ENCODE measurements at regions not wholly inside any gene's neighbourhood (a gene's known extent, or its start where the extent isn't known, plus 50 kb on each side); places are given as distances from the start of the nearest gene placed in this dataset.

GRCh38 chr7:87047-87446, 105.3 kb upstream of the FAM20C start:
- H3K4me3 ChIP-seq (ENCODE audit: control insufficient read depth, low read depth, low read length), result no peak overlapping the region
- DNase-seq (ENCODE audit: low read depth), result no peak
- no peak for TF ChIP-seq CTCF (conservative IDR thresholded peaks at IDR 0.05; ENCODE audit: control insufficient read depth, insufficient read depth, low read depth, low read length)

DNA sequence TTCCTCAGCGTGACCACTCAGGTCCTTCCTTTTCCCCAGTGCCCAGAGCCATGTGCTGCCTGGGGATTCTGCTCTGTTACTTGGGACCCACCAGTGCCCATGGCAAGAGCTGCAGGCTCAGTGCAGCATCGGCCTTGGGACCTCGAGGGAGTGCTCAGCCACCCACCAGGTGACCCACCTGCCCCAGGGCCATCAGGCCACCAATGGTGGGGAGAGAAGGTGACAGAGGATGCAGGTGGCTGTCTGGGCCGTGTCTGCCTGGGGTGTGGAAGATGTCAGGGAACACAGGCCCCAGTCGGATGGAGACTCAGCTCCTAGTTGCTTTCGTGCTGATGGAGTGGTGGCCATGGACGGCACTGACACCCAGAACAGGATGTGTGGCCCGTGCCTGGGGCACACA, 104.7 kb upstream of the FAM20C start:
- no peak for TF ChIP-seq CTCF (conservative IDR thresholded peaks at IDR 0.05; ENCODE audit: control insufficient read depth, insufficient read depth, low read depth, low read length)
- no peak for DNase-seq (ENCODE audit: low read depth)

GRCh38 chr7:88095-88926, 104.1 kb upstream of the FAM20C start:
- H3K4me3 ChIP-seq (ENCODE audit: control insufficient read depth, low read depth, low read length), result no peak overlapping the region
- TF ChIP-seq CTCF (conservative IDR thresholded peaks at IDR 0.05; ENCODE audit: control insufficient read depth, insufficient read depth, low read depth, low read length), result no peak
- DNase-seq (ENCODE audit: low read depth), result no peak

More for the DNA sequence above, 104.7 kb upstream of the FAM20C start:
- H3K4me3 ChIP-seq (ENCODE audit: control insufficient read depth, low read depth, low read length), result no peak overlapping the region

DNA sequence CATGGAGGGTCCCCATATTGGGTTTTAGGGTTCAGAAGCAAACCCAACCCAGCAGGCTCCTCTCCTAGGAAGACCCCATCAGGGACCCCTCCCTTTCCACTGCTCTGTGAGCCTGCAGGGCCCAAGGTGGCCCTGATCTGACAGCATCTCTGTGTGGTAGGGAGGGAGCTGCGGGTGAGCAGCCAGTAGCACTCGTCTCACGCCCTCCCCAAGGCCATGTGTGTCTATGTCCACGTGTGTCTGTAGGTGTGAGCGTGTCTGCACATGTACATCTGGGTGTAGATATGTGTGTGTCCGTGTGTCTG, 103.5 kb upstream of the FAM20C start:
- no peak overlapping the region for H3K4me3 ChIP-seq (ENCODE audit: control insufficient read depth, low read depth, low read length)
- TF ChIP-seq CTCF (conservative IDR thresholded peaks at IDR 0.05; ENCODE audit: control insufficient read depth, insufficient read depth, low read depth, low read length), result no peak
- DNase-seq (ENCODE audit: low read depth), result no peak

GRCh38 chr7:89232-90019, 102.9 kb upstream of the FAM20C start:
- H3K4me3 ChIP-seq (ENCODE audit: control insufficient read depth, low read depth, low read length), result no peak overlapping the region
- TF ChIP-seq CTCF (conservative IDR thresholded peaks at IDR 0.05; ENCODE audit: control insufficient read depth, insufficient read depth, low read depth, low read length), result no peak
- DNase-seq (ENCODE audit: low read depth), result peak; percentile 98

- H3K4me3 ChIP-seq (ENCODE audit: control insufficient read depth, low read depth, low read length), result peak overlapping the region; percentile 8
- TF ChIP-seq CTCF (conservative IDR thresholded peaks at IDR 0.05; ENCODE audit: control insufficient read depth, insufficient read depth, low read depth, low read length), result no peak
- DNase-seq (ENCODE audit: low read depth), result peak; percentile 87
Measured at GRCh38 chr7:90111-91063, 102.0 kb upstream of the FAM20C start.

Measured in fibroblast of mammary gland (primary cell).